Lung (tissue), 11 donors: ENCODE measurements at regions not wholly inside any gene's neighbourhood (a gene's known extent, or its start where the extent isn't known, plus 50 kb on each side); places are given as distances from the start of the nearest gene placed in this dataset.

Experiments
- ATAC-seq: fragments of 200-7000 bp; cut with Tn5 transposase; one replicate; pipeline ENCODE4 v1.9.1; 2020; ENCODE audit warnings: moderate number of reproducible peaks; ENCODE audit not compliant: insufficient read depth, low FRiP score
- DNase-seq, 3 donors: peaks; one replicate each; pipeline ENCODE4 v3.0.0-alpha.2; 2013 to 2017
- H3K27ac ChIP-seq, 2 donors: one replicate each; pipeline ENCODE4 v1.5.1; 2013; ENCODE audit warnings: mild to moderate bottlenecking in 2 of 2, moderate library complexity in 2 of 2, control low read depth in 1 of 2, inconsistent platforms in 1 of 2, low read depth in 1 of 2, low read length in 1 of 2
- H3K27me3 ChIP-seq, 3 donors: one replicate each; pipeline ENCODE4 v1.5.1; 2013; ENCODE audit warnings: low read length in 2 of 3; ENCODE audit not compliant: control insufficient read depth in 3 of 3, insufficient read depth in 3 of 3
- H3K36me3 ChIP-seq, 4 donors: one replicate each; pipeline ENCODE4 v1.5.1; 2013; ENCODE audit warnings: low read length in 4 of 4, mild to moderate bottlenecking in 1 of 4, moderate library complexity in 1 of 4; ENCODE audit not compliant: control insufficient read depth in 4 of 4, insufficient read depth in 4 of 4
- H3K4me1 ChIP-seq, 5 donors: one replicate each; pipeline ENCODE4 v1.5.1; 2013; ENCODE audit warnings: low read length in 5 of 5, mild to moderate bottlenecking in 2 of 5, moderate library complexity in 1 of 5; ENCODE audit not compliant: control insufficient read depth in 5 of 5, insufficient read depth in 5 of 5
- H3K4me3 ChIP-seq: one replicate; pipeline ENCODE4 v1.5.1; 2013; ENCODE audit warnings: mild to moderate bottlenecking, control low read depth, moderate library complexity
- H3K9ac ChIP-seq, 2 donors: one replicate each; pipeline ENCODE4 v1.5.1; 2013; ENCODE audit warnings: low read length in 2 of 2, control low read depth in 1 of 2; ENCODE audit not compliant: insufficient read depth in 1 of 2
- H3K9me3 ChIP-seq, 4 donors: one replicate each; pipeline ENCODE4 v1.5.1; 2013; ENCODE audit warnings: low read length in 3 of 4, mild to moderate bottlenecking in 1 of 4, moderate library complexity in 1 of 4; ENCODE audit not compliant: control insufficient read depth in 4 of 4, insufficient read depth in 3 of 4
- CTCF ChIP-seq: IDR thresholded peaks from 2 replicates; pipeline ENCODE4 v1.5.1; 2012; ENCODE audit warnings: mild to moderate bottlenecking; ENCODE audit errors: control extremely low read depth, extremely low read depth
- WGBS, 2 donors: extraction: QIAGEN DNeasy Blood & Tissue Kit; methylation state at CpG; one replicate each; pipeline ENCODE4 v1.1.7; 2013; 5-methylcytosine and 5-hydroxymethylcytosine counted together
- donor health status: control.
- donor health status: control.
- donor health status: Bipolar disorder and iron deficiency.
- donor health status: healthy.
- donor health status: DM: yes; HTN: yes; CAD: no.

GRCh38 chr2:234594715-234595114 is 97.8 kb upstream of the ARL4C start:
- Histone ChIP-seq H3K36me3 (no peaks in the 10 kb centered on the region), H3K9me3 (no peaks in the 10 kb centered on the region), H3K27ac (no peak overlapping the region), H3K9ac (no peak overlapping the region), H3K27me3 (no peaks in the 10 kb centered on the region), H3K4me3 (no peak overlapping the region), H3K4me1 (peaks cover 0 to 2% (median 0%) of the 10 kb centered on the region in 5 donors)
- no peak for DNase-seq
- WGBS, 2 donors, result 98 to 99% methylated on average over 5 of the region's 5 CpGs
- no peak for ATAC-seq
- no peak for TF ChIP-seq CTCF

- Histone ChIP-seq H3K27ac (no peak overlapping the region), H3K4me3 (no peak overlapping the region), H3K9ac (no peak overlapping the region), H3K27me3 (no peaks in the 10 kb centered on the region), H3K36me3 (no peaks in the 10 kb centered on the region), H3K9me3 (no peaks in the 10 kb centered on the region), H3K4me1 (peaks cover 0 to 2% (median 0%) of the 10 kb centered on the region in 5 donors)
- ATAC-seq (no peak), DNase-seq (no peak)
- WGBS, 2 donors, result 70 to 76% methylated on average over 2 of the region's 2 CpGs
- TF ChIP-seq CTCF, result no peak
These were observed 96.8 kb upstream of the ARL4C start for GRCh38 chr2:234593636-234594035.

DNA sequence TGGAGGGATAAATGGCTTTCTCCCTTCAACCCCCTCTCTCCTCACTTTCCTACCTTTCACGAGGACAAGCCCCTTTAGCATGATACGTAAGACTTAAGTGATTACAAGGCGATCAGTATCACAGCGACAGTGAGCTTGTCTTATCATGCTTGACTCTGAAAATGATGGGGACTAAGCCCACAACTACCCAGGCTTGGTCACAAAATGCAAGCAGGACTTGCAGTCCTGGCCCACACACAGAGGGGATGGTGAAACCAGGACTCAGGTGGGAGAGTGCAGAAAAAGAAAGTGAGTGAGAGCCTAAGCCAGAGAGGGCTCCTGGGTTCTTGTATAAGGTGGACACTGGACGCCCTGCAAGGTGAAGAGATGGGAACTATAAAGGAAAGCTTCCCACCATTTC is 95.7 kb upstream of the ARL4C start:
- Histone ChIP-seq H3K4me3 (no peak overlapping the region), H3K4me1 (peaks cover 0 to 2% (median 0%) of the 10 kb centered on the region in 5 donors), H3K9me3 (no peaks in the 10 kb centered on the region), H3K36me3 (no peaks in the 10 kb centered on the region), H3K27ac (no peak overlapping the region), H3K9ac (no peak overlapping the region), H3K27me3 (no peaks in the 10 kb centered on the region)
- no peak for DNase-seq
- ATAC-seq, result no peak
- WGBS, 2 donors, result 95% methylated on average over 5 of the region's 5 CpGs
- no peak for TF ChIP-seq CTCF

DNA sequence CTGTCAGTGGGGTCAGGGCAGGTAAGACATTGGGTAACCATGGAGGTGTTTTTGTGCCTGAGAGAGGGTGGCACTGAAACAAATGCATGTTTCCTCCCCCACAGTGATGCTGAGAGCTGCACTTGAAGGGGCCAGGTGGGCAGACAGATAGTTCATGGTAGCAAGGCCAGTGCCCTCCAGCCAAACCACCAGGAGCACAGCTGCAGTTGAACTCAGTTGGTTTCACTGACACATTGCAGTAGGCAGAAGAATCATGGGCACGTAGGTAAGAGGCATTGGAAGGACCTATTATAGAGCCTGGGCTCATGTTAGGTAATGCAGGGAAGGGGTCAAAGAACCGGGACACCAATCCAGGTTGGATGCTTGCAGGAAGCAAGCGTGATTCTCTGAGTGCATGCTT is 93.2 kb upstream of the ARL4C start:
- H3K4me1 ChIP-seq, result no peaks in the 10 kb centered on the region
- ATAC-seq, result no peak
- DNase-seq, result no peak
- no peaks in the 10 kb centered on the region for H3K36me3 ChIP-seq
- no peaks in the 10 kb centered on the region for H3K27me3 ChIP-seq
- H3K27ac ChIP-seq, result no peak overlapping the region
- TF ChIP-seq CTCF, result no peak
- WGBS, 2 donors, result 91 to 92% methylated on average over 3 of the region's 3 CpGs
- H3K9ac ChIP-seq, result no peak overlapping the region
- no peaks in the 10 kb centered on the region for H3K9me3 ChIP-seq
- H3K4me3 ChIP-seq, result no peak overlapping the region
